Heart left ventricle (tissue), 13 donors: ENCODE measurements at regions not wholly inside any gene's neighbourhood (a gene's known extent, or its start where the extent isn't known, plus 50 kb on each side); places are given as distances from the start of the nearest gene placed in this dataset.

Source experiments
- CTCF ChIP-seq, 12 donors: fragments of 200-600 bp; sonication (generic) in 4 of 12; IDR thresholded peaks; one replicate each; pipeline versions ENCODE4 v1.5.0 to v1.8.0; 2018 to 2022; ENCODE audit warnings: antibody characterized with exemption in 12 of 12, mild to moderate bottlenecking in 5 of 12
- POLR2A ChIP-seq, 2 donors: fragments of 450-650 bp; IDR thresholded peaks; one replicate each; pipeline ENCODE4 v1.6.1; 2017; ENCODE audit warnings: antibody characterized with exemption in 2 of 2, mild to moderate bottlenecking in 2 of 2, moderate library complexity in 2 of 2
- donor health status: ischemic (EF 13 %, LVEDD 7.1; RV severe dilation, severe dysfunction).
- donor health status: DM: no; HTN: yes; CAD: no.
- donor health status: DM: no; HTN: no; CAD: no.
- donor health status: ischemic (EF 25% LVEDD 6.9; RV normal size, moderate dysfunction).
- donor health status: ischemic (EF 25% LVEDD 5.7; RV mildly dilated, moderate dysfunction).
- donor health status: ischemic (EF 35%, LVEDD 5.7; RV mildly dilated, moderate dysfunction).
- donor health status: nonischemic (EF 11% LVEDD 7.7; RV severe dilation, severe dysfunction).
- donor health status: DM: yes; HTN: yes; CAD: no.
- donor health status: PGD.
- donor health status: ischemic (EF 29% LVEDD 5.4; RV normal size, mild dysfunction).
- donor health status: nonischemic (EF 23%, LVEDD 6.1; RV moderate dilation, normal function).

DNA sequence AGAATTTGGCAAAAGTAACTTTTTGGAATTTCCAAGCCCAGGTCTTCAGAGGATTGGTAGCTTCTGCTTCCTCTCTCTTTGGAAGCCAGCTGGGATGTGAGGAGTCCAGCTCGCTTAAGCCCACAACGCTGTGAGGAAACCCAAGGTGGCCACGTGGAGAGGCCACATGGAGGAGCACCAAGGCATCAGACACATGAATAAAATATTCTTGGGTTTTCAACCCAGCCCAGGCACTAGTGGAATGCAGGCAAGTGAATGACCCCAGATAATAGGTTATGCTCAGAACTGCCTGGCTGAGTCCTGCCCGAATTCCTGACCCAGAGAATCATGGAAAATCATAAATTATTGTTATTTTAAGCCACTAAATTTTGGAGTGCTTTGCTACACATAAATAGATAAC is 119.7 kb upstream of the PARP11 start:
- no peak for TF ChIP-seq CTCF (IDR thresholded peaks at IDR 0.05)
- TF ChIP-seq POLR2A (IDR thresholded peaks at IDR 0.05), result no peak
